MM.1S (cell line): ENCODE measurements at regions not wholly inside any gene's neighbourhood (a gene's known extent, or its start where the extent isn't known, plus 50 kb on each side); places are given as distances from the start of the nearest gene placed in this dataset.

Experiments
- EZH2 ChIP-seq: fragments of 300-600 bp; sonication (generic); optimal IDR thresholded peaks from 2 replicates; pipeline ENCODE3; 2017; ENCODE audit warnings: low read depth, mild to moderate bottlenecking, antibody characterized with exemption, low read length, mixed read lengths
- TF ChIP-seq, protein P1 (sequence below): fragments of 300-600 bp; sonication (generic); IDR thresholded peaks from 2 replicates; pipeline ENCODE4 v1.5.1; 2016; ENCODE audit warnings: antibody characterized with exemption, low read length, mixed read lengths

DNA sequence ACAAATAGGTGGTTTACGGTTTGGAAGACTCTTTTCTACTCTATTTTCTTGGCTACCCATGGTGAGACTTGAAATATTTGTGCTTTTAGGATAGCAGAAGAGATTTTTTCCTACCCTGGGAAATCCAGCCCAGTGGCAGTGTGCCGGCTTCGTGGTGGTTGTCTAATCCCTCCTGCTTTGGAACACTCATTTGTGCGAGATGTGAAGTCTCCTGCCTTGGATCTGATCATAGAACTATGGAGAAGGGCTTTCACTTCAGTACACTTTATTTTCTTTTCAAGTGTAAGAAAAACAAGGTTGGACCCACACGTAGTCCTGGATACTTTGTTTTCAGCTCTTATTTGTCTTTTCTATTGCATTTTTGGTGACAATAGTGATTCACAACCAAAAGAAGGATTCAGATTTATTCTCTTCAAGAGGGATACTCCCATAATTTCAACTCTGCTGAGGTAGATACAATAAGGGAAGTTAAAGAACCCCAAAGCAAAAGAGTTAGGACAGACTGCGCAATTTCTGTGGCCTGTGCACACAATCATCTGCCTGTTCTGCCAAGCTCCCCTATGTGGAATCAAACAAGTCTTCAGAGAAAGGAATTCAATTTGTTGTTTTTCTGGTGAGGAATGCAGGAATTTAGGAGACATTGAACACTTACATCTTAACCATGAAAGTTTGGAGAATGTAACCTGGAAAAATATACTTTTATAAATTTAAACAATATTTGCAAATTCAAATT, 413.2 kb downstream of the GJA1 start:
- no peak for TF ChIP-seq EZH2
- TF ChIP-seq, protein P1, sequence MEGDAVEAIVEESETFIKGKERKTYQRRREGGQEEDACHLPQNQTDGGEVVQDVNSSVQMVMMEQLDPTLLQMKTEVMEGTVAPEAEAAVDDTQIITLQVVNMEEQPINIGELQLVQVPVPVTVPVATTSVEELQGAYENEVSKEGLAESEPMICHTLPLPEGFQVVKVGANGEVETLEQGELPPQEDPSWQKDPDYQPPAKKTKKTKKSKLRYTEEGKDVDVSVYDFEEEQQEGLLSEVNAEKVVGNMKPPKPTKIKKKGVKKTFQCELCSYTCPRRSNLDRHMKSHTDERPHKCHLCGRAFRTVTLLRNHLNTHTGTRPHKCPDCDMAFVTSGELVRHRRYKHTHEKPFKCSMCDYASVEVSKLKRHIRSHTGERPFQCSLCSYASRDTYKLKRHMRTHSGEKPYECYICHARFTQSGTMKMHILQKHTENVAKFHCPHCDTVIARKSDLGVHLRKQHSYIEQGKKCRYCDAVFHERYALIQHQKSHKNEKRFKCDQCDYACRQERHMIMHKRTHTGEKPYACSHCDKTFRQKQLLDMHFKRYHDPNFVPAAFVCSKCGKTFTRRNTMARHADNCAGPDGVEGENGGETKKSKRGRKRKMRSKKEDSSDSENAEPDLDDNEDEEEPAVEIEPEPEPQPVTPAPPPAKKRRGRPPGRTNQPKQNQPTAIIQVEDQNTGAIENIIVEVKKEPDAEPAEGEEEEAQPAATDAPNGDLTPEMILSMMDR = no peak
